ENCODE measurements at regions not wholly inside any gene's neighbourhood (a gene's known extent, or its start where the extent isn't known, plus 50 kb on each side); places are given as distances from the start of the nearest gene placed in this dataset.

GRCh38 chr6:137363805-137364138, 130.4 kb downstream of the OLIG3 start:
- TF ChIP-seq CTCF (conservative IDR thresholded peaks at IDR 0.05; ENCODE audit: low read depth, low read length) (no peak), EZH2 (IDR thresholded peaks at IDR 0.05; ENCODE audit: borderline replicate concordance, low read depth, low read length, poor library complexity, severe bottlenecking) (no peak)
